ENCODE measurements at regions not wholly inside any gene's neighbourhood (a gene's known extent, or its start where the extent isn't known, plus 50 kb on each side); places are given as distances from the start of the nearest gene placed in this dataset.

DNA sequence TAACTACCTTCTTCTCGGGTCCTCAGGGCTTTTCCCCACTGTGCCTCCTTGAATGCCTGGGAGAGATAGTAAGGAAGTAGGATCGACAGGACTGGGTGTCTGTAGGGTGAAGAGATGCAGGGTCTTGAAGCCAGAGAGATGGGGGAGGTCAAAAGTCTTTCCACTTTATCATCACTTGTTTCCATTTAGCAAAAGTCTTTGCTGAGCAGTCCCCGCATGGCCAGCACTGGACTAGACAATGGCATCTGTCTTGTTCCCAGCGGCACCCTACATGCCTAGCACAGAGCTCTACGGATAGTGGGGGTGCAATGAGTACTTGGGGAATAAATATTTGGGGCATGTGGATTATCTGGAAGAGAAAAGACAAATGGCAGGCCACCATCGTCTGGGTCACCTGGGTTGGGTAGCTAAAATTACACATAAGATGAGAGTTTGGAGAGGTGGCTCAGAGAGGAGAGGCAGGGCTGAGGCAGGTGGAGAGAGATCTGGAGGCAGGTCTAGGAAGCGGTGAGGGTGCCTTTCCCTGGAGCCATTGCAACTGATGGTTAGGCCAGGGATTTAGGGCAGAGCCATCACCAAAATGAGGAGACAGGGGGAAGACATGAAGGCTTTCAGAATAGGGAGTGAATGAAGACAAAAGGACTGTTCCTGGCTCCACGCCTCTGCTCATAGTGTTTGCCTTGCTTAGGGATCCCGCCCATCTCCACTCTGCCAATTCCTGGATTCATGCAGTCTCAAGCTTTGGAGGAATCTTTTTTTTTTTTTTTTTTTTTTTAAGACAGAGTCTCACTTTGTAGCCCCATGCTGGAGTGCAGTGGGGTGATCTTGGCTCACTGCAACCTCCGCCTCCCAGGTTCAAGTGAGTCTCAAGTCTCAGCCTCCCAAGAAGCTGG, 250.8 kb upstream of the KLF4 start:
- intact Hi-C loops (cut with DNase I; ENCODE audit: low total_unique reads) = no loop called here
- TF ChIP-seq, protein P1, sequence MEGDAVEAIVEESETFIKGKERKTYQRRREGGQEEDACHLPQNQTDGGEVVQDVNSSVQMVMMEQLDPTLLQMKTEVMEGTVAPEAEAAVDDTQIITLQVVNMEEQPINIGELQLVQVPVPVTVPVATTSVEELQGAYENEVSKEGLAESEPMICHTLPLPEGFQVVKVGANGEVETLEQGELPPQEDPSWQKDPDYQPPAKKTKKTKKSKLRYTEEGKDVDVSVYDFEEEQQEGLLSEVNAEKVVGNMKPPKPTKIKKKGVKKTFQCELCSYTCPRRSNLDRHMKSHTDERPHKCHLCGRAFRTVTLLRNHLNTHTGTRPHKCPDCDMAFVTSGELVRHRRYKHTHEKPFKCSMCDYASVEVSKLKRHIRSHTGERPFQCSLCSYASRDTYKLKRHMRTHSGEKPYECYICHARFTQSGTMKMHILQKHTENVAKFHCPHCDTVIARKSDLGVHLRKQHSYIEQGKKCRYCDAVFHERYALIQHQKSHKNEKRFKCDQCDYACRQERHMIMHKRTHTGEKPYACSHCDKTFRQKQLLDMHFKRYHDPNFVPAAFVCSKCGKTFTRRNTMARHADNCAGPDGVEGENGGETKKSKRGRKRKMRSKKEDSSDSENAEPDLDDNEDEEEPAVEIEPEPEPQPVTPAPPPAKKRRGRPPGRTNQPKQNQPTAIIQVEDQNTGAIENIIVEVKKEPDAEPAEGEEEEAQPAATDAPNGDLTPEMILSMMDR (IDR thresholded peaks at IDR 0.05) = no peak
- TF ChIP-seq POLR2AphosphoS5 (IDR thresholded peaks at IDR 0.05) = no peak
- TF ChIP-seq POLR2A (IDR thresholded peaks at IDR 0.05) = no peak
- no peak for TF ChIP-seq EP300 (IDR thresholded peaks at IDR 0.05)
- DNase-seq = peak in 1 of 2 donors; percentile 82
- 66 to 76% (median 73%) methylated on average over 10 of the region's 10 CpGs for WGBS, 5 donors
- H3K36me3 ChIP-seq = no peaks in the 10 kb centered on the region
- no peak overlapping the region for H3K4me3 ChIP-seq
- peaks cover 9 to 35% (median 22%) of the 10 kb centered on the region in 4 donors for H3K4me1 ChIP-seq
- H3K27ac ChIP-seq = peak overlapping the region in 3 of 5 donors; percentile 56 to 70 (median 70)
- no peaks in the 10 kb centered on the region for H3K9me3 ChIP-seq
- no peaks in the 10 kb centered on the region for H3K27me3 ChIP-seq

DNA sequence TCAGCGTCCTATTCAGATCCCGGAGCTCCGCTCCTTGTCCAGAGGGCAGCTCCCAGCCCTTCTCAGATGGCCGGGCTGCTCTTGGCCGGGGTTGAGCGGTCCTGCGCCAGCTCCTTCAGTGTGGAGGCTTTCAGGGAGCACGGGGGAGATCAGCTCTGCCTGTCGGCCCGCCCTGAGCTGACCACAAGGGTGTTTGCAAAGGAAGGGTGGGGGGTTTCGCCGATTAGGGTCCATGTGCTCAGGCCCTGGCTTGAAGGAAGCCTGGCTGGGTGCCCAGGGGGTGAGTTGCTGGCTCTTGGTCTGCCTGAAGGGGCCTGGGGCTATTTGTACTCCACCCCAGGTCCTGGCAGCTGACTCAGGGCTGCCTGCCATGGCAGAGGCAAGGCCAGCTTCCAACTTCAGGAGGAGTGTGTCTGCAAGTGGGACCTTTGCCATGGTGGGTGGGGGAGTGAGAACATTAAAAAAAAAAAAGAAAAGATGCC, 250.1 kb upstream of the KLF4 start:
- Histone ChIP-seq H3K36me3 (no peaks in the 10 kb centered on the region), H3K27ac (peak overlapping the region; percentile 19 to 70 (median 56)), H3K27me3 (no peaks in the 10 kb centered on the region), H3K4me1 (peaks cover 9 to 38% (median 25%) of the 10 kb centered on the region in 4 donors), H3K9me3 (no peaks in the 10 kb centered on the region), H3K4me3 (no peak overlapping the region)
- peak; percentile 71 to 80 for DNase-seq
- TF ChIP-seq, protein P1 (IDR thresholded peaks at IDR 0.05) = no peak
- peak in 2 of 3 donors; percentile 17 to 34 for TF ChIP-seq POLR2AphosphoS5 (IDR thresholded peaks at IDR 0.05)
- TF ChIP-seq EP300 (IDR thresholded peaks at IDR 0.05) = no peak
- TF ChIP-seq POLR2A (IDR thresholded peaks at IDR 0.05) = no peak
- intact Hi-C loops (cut with DNase I; ENCODE audit: low total_unique reads) = loop anchor here (10.0 kb wide), 1 partner anchor 255 kb away; the partner anchor contains the start of gene KLF4
- WGBS, 5 donors = 5 to 45% (median 38%) methylated on average over 8 to 12 of the region's 12 CpGs

DNA sequence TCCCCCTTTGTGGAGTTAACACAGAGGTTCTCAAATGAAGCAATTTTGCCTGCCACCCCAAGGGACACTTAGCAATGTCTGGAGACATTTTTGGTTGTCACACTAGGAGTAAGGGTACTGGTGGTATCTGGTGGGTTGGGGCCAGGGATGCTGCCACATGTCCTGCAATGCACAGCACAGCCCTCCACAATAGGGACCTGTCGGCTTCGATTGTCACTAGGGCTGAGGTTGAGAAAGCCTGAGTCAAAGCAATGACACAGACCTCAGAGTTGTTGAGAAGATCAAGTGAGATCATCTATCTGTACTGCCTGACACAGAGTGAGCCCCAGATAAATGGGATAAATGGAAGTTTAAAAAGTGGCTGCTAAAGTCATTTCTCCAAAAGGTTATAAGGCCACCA, 249.2 kb upstream of the KLF4 start:
- H3K27me3 ChIP-seq = no peaks in the 10 kb centered on the region
- intact Hi-C loops (cut with DNase I; ENCODE audit: low total_unique reads) = loop anchor here (10.0 kb wide), 1 partner anchor 254 kb away; the partner anchor contains the start of gene KLF4
- H3K9me3 ChIP-seq = no peaks in the 10 kb centered on the region
- DNase-seq = no peak
- peak overlapping the region in 4 of 5 donors; percentile 56 to 70 (median 64) for H3K27ac ChIP-seq
- H3K4me1 ChIP-seq = peaks cover 9 to 45% (median 30%) of the 10 kb centered on the region in 4 donors
- H3K4me3 ChIP-seq = no peak overlapping the region
- TF ChIP-seq POLR2A (IDR thresholded peaks at IDR 0.05) (no peak), EP300 (IDR thresholded peaks at IDR 0.05) (no peak), POLR2AphosphoS5 (IDR thresholded peaks at IDR 0.05) (no peak)
- TF ChIP-seq, protein P1 (IDR thresholded peaks at IDR 0.05) = no peak
- no peaks in the 10 kb centered on the region for H3K36me3 ChIP-seq
- 82 to 98% (median 92%) methylated on average over 2 of the region's 2 CpGs for WGBS, 5 donors

DNA sequence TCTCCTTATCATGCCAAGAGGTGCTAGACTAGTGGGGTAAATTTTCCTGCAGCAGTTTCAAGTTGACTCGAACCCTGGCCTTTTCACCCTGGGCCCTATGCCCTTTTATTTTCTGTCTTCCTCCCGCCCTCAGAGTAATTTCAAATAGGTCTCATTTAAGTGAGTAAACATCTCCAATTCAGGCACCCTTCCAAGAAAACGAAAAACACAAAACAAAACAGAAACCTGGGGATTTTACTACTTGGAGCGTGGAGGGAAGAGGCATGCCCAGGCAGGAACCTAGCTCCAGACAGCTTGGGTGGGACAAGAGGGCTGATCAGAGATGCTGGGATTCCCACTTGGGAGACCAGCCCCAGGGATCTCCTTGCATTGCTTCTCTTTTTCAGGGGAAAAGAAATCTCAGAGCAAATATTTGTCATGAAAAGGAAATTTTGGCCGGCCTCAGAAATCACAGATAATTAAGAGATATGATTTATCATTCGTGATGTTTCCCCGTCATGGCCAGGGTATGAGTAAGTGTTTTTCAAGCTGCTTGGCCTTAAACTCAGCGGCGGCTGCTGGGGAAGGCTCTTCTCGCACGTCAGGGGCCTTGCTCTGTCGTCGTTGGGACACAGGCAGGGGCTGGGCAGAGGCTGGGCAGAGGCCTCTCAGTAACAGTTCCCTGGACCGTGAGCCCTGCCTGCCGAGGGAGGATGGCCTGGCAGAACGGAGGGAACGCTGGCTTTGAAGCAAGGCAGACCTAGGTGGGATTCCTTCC, 248.6 kb upstream of the KLF4 start:
- peaks cover 9 to 51% (median 33%) of the 10 kb centered on the region in 4 donors for H3K4me1 ChIP-seq
- no peak for TF ChIP-seq EP300 (IDR thresholded peaks at IDR 0.05)
- TF ChIP-seq, protein P1 (IDR thresholded peaks at IDR 0.05) = no peak
- no peak for TF ChIP-seq POLR2A (IDR thresholded peaks at IDR 0.05)
- no peak for TF ChIP-seq POLR2AphosphoS5 (IDR thresholded peaks at IDR 0.05)
- no peaks in the 10 kb centered on the region for H3K36me3 ChIP-seq
- intact Hi-C loops (cut with DNase I; ENCODE audit: low total_unique reads) = loop anchor here (10.0 kb wide), 1 partner anchor 253 kb away; the partner anchor contains the start of gene KLF4
- WGBS, 5 donors = 40 to 62% (median 54%) methylated on average over 10 to 17 of the region's 17 CpGs
- H3K27ac ChIP-seq = peak overlapping the region; percentile 0 to 70 (median 58)
- H3K27me3 ChIP-seq = no peaks in the 10 kb centered on the region
- DNase-seq = peak in 1 of 2 donors; percentile 70
- no peaks in the 10 kb centered on the region for H3K9me3 ChIP-seq
- H3K4me3 ChIP-seq = no peak overlapping the region
